ENCODE measurements at regions not wholly inside any gene's neighbourhood (a gene's known extent, or its start where the extent isn't known, plus 50 kb on each side); places are given as distances from the start of the nearest gene placed in this dataset.

DNA sequence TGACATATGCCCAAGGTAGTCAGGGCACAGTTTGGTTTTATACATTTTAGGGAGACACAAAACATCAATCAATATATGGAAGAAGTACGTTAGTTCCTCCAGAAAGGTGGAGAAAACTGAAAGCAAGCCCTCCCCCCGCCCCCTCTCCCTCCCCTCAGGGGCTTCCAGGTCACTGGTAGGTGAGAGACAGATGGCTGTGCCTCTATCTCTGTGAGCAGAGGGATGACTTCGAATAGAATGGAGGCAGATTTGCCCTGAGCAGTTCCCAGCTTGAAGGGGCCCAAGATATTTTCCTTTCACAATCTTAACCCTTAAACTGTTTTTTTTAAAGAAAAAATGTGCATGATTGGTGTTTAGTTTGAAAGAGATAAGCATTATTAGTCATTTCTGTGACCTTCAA, 114.0 kb downstream of the PCDH10 start:
- TF ChIP-seq, protein P1, sequence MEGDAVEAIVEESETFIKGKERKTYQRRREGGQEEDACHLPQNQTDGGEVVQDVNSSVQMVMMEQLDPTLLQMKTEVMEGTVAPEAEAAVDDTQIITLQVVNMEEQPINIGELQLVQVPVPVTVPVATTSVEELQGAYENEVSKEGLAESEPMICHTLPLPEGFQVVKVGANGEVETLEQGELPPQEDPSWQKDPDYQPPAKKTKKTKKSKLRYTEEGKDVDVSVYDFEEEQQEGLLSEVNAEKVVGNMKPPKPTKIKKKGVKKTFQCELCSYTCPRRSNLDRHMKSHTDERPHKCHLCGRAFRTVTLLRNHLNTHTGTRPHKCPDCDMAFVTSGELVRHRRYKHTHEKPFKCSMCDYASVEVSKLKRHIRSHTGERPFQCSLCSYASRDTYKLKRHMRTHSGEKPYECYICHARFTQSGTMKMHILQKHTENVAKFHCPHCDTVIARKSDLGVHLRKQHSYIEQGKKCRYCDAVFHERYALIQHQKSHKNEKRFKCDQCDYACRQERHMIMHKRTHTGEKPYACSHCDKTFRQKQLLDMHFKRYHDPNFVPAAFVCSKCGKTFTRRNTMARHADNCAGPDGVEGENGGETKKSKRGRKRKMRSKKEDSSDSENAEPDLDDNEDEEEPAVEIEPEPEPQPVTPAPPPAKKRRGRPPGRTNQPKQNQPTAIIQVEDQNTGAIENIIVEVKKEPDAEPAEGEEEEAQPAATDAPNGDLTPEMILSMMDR (IDR thresholded peaks at IDR 0.05): no peak
- no peak for TF ChIP-seq POLR2AphosphoS5 (IDR thresholded peaks at IDR 0.05)
